GM10248 (cell line): ENCODE measurements at regions not wholly inside any gene's neighbourhood (a gene's known extent, or its start where the extent isn't known, plus 50 kb on each side); places are given as distances from the start of the nearest gene placed in this dataset.
"Not testable (repeated sequence)": the region's sequence is repeated elsewhere in the genome, so short reads cannot be mapped to it uniquely, and the experiment has no call there.

ENCODE experiments used
- CTCF ChIA-PET: fragments of 300-600 bp; sonication (Branson Sonifier 250); formaldehyde crosslinking; extraction: SDS; loops from one replicate; lab custom pipeline; 2021; ENCODE audit warnings: antibody characterized with exemption; lab: Yijun Ruan, JAX
- POLR2A ChIA-PET: fragments of 350-650 bp; sonication (Branson Sonifier 250); formaldehyde crosslinking; extraction: SDS; loops from one replicate; lab custom pipeline; 2020; ENCODE audit warnings: antibody characterized with exemption; lab: Yijun Ruan, JAX
- DNase-seq: peaks from one replicate; pipeline ENCODE4 v3.0.0; 2012; ENCODE audit errors: extremely low spot score
- CTCF ChIP-seq: IDR thresholded peaks from 2 replicates; pipeline ENCODE4 v1.5.1; 2012; ENCODE audit warnings: mild to moderate bottlenecking, low read depth; ENCODE audit errors: extremely low read depth, missing control alignments, control extremely low read depth

GRCh38 chr4:187128222-187128621 is 404.6 kb upstream of the FAT1 start:
- no peak for DNase-seq
- no peak for TF ChIP-seq CTCF
- ChIA-PET POLR2A (no interaction called here), CTCF (no interaction called here)

- no peak for DNase-seq
- no peak for TF ChIP-seq CTCF
- ChIA-PET CTCF (no interaction called here), POLR2A (no interaction called here)
Observed at GRCh38 chr4:187128976-187129375, 405.3 kb upstream of the FAT1 start.

GRCh38 chr4:187131826-187132225 is 408.2 kb upstream of the FAT1 start:
- DNase-seq, CTCF ChIA-PET, POLR2A ChIA-PET: not testable (repeated sequence)

- CTCF ChIA-PET = no interaction called here
- no peak for TF ChIP-seq CTCF
- no peak for DNase-seq
- POLR2A ChIA-PET = no interaction called here
Observed at GRCh38 chr4:187135878-187136277, 412.2 kb upstream of the FAT1 start.

GRCh38 chr4:187139141-187139540 is 415.5 kb upstream of the FAT1 start:
- no peak for DNase-seq
- TF ChIP-seq CTCF = no peak
- ChIA-PET POLR2A (no interaction called here), CTCF (no interaction called here)

- POLR2A ChIA-PET = no interaction called here
- CTCF ChIA-PET = no interaction called here
- DNase-seq = no peak
- no peak for TF ChIP-seq CTCF
Observed at GRCh38 chr4:187141101-187141500, 417.4 kb upstream of the FAT1 start.

GRCh38 chr4:187149229-187149945 is 425.7 kb upstream of the FAT1 start:
- POLR2A ChIA-PET = no interaction called here
- no peak for TF ChIP-seq CTCF
- CTCF ChIA-PET = interaction anchor here (1.6 kb wide), 1 partner anchor 21 kb away, joined by 3 read pairs; no protein-coding TSS in a partner anchor
- no peak for DNase-seq
